Putamen (tissue), 1 donor: ENCODE measurements at regions not wholly inside any gene's neighbourhood (a gene's known extent, or its start where the extent isn't known, plus 50 kb on each side); places are given as distances from the start of the nearest gene placed in this dataset.
"Not testable (repeated sequence)": the region's sequence is repeated elsewhere in the genome, so short reads cannot be mapped to it uniquely, and the experiment has no call there.

Experiments used
- DNase-seq: peaks from one replicate; pipeline ENCODE4 v3.0.0-alpha.2; 2016; ENCODE audit warnings: low spot score

- no peak for DNase-seq
Measured at GRCh38 chr10:28186887-28187578, 115.8 kb downstream of the MPP7 start.

- DNase-seq = no peak
Measured at GRCh38 chr10:28186461-28186860, 116.4 kb downstream of the MPP7 start.

GRCh38 chr10:28184810-28185209, 118.1 kb downstream of the MPP7 start:
- no peak for DNase-seq

- DNase-seq = no peak
Measured at GRCh38 chr10:28181478-28182096, 121.3 kb downstream of the MPP7 start.

GRCh38 chr10:28180654-28181053, 122.2 kb downstream of the MPP7 start:
- DNase-seq = no peak

- DNase-seq = no peak
Measured at GRCh38 chr10:28179743-28180099, 123.1 kb downstream of the MPP7 start.

- DNase-seq = peak; percentile 21
Measured at GRCh38 chr10:28179006-28179742, 123.7 kb downstream of the MPP7 start.

GRCh38 chr10:28177944-28178637, 124.8 kb downstream of the MPP7 start:
- no peak for DNase-seq

- not testable (repeated sequence) for DNase-seq
Measured at GRCh38 chr10:28176498-28176897, 126.4 kb downstream of the MPP7 start.

- no peak for DNase-seq
Measured at GRCh38 chr10:28172223-28172610, 130.6 kb downstream of the MPP7 start.

- no peak for DNase-seq
Measured at GRCh38 chr10:28171468-28172222, 131.2 kb downstream of the MPP7 start.

- DNase-seq = no peak
Measured at GRCh38 chr10:28169525-28169924, 133.3 kb downstream of the MPP7 start.

GRCh38 chr10:28160866-28161405, 141.9 kb downstream of the MPP7 start:
- DNase-seq = no peak

- DNase-seq = no peak
Measured at GRCh38 chr10:28157379-28157778, 145.5 kb downstream of the MPP7 start.

GRCh38 chr10:28155726-28156125, 147.1 kb downstream of the MPP7 start:
- DNase-seq = no peak

GRCh38 chr10:28151636-28152035, 151.2 kb downstream of the MPP7 start:
- no peak for DNase-seq

- no peak for DNase-seq
Measured at GRCh38 chr10:28149746-28150145, 150.9 kb upstream of the ODAD2 start.

- no peak for DNase-seq
Measured at GRCh38 chr10:28147706-28148105, 148.8 kb upstream of the ODAD2 start.

GRCh38 chr10:28139138-28139537, 140.3 kb upstream of the ODAD2 start:
- DNase-seq = no peak

- peak; percentile 53 for DNase-seq
Measured at GRCh38 chr10:28137907-28138880, 139.3 kb upstream of the ODAD2 start.
